IMR-90 (cell line): ENCODE measurements at regions not wholly inside any gene's neighbourhood (a gene's known extent, or its start where the extent isn't known, plus 50 kb on each side); places are given as distances from the start of the nearest gene placed in this dataset.

Source experiments
- ATAC-seq: fragments of 200-7000 bp; cut with Tn5 transposase; 2 replicates; pipeline ENCODE4 v1.9.1; 2020; ENCODE audit warnings: low read depth, mild to moderate bottlenecking, moderate library complexity
- BruUV-seq: library from RNA; stranded (reverse); fragments of 400-500 nt; replicated peaks from 2 replicates; lab custom pipeline; 2021; lab: Mats Ljungman, UMichigan
- CTCF ChIA-PET: fragments of 300-600 bp; formaldehyde crosslinking; extraction: SDS; loops from one replicate; lab custom pipeline; 2021; ENCODE audit warnings: antibody characterized with exemption; lab: Yijun Ruan, JAX
- POLR2A ChIA-PET: fragments of 300-600 bp; sonication (Branson Sonifier 250); formaldehyde crosslinking; loops from one replicate; lab custom pipeline; 2022; ENCODE audit warnings: antibody characterized with exemption; ENCODE audit not compliant: unreplicated experiment; lab: Charles Lee
- DNase-seq: peaks from one replicate; pipeline ENCODE4 v3.0.0; 2013
- H2AFZ ChIP-seq: replicated peaks from 2 replicates; pipeline ENCODE3; 2013; ENCODE audit warnings: low read length, mild to moderate bottlenecking; ENCODE audit not compliant: poor library complexity
- H2AK5ac ChIP-seq: 2 replicates; pipeline ENCODE4 v1.6.1; 2013; ENCODE audit warnings: low read depth, low read length, inconsistent platforms
- H2AK9ac ChIP-seq: replicated peaks from 2 replicates; pipeline ENCODE3; 2013; ENCODE audit warnings: mild to moderate bottlenecking, low read depth, low read length, moderate library complexity; ENCODE audit not compliant: poor library complexity
- H2BK120ac ChIP-seq: 2 replicates; pipeline ENCODE4 v1.6.1; 2013; ENCODE audit warnings: low read depth, low read length, inconsistent platforms
- H2BK15ac ChIP-seq: 3 replicates; pipeline ENCODE4 v1.6.1; 2013; ENCODE audit warnings: low read depth, low read length, inconsistent platforms
- H2BK20ac ChIP-seq: 2 replicates; pipeline ENCODE4 v1.6.1; 2013; ENCODE audit warnings: low read depth, mild to moderate bottlenecking, inconsistent platforms, low read length, moderate library complexity
- H2BK5ac ChIP-seq: 2 replicates; pipeline ENCODE4 v1.6.1; 2013; ENCODE audit warnings: mild to moderate bottlenecking, low read depth, low read length, inconsistent platforms; ENCODE audit not compliant: poor library complexity, severe bottlenecking
- H3K14ac ChIP-seq: replicated peaks from 2 replicates; pipeline ENCODE4 v1.6.1; 2013; ENCODE audit warnings: low read depth, low read length, inconsistent platforms
- H3K18ac ChIP-seq: 2 replicates; pipeline ENCODE4 v1.6.1; 2013; ENCODE audit warnings: low read depth, low read length, control low read depth
- H3K23ac ChIP-seq: 2 replicates; pipeline ENCODE4 v1.6.1; 2013; ENCODE audit warnings: low read depth, low read length, inconsistent platforms
- H3K27ac ChIP-seq: 2 replicates; pipeline ENCODE4 v1.5.1; 2013; ENCODE audit warnings: mild to moderate bottlenecking, control low read depth, low read length; ENCODE audit not compliant: insufficient read depth
- H3K27me3 ChIP-seq: 2 replicates; pipeline ENCODE4 v1.6.1; 2013; ENCODE audit warnings: low read length; ENCODE audit not compliant: control insufficient read depth, insufficient read depth
- H3K36me3 ChIP-seq: 2 replicates; pipeline ENCODE4 v1.6.1; 2013; ENCODE audit warnings: low read length, mixed read lengths; ENCODE audit not compliant: control insufficient read depth, insufficient read depth
- H3K4ac ChIP-seq: 2 replicates; pipeline ENCODE4 v1.6.1; 2013; ENCODE audit warnings: low read depth, low read length, inconsistent platforms
- H3K4me1 ChIP-seq: 2 replicates; pipeline ENCODE4 v1.6.1; 2013; ENCODE audit warnings: low read length, mixed read lengths; ENCODE audit not compliant: control insufficient read depth, insufficient read depth
- H3K4me2 ChIP-seq: 2 replicates; pipeline ENCODE4 v1.6.1; 2013; ENCODE audit warnings: low read depth, mild to moderate bottlenecking, control low read depth, low read length, moderate library complexity
- H3K4me3 ChIP-seq: 2 replicates; pipeline ENCODE4 v1.5.1; 2013; ENCODE audit warnings: low read depth, mild to moderate bottlenecking, control low read depth, low read length, moderate library complexity; ENCODE audit not compliant: insufficient read depth
- H3K56ac ChIP-seq: 2 replicates; pipeline ENCODE4 v1.6.1; 2013; ENCODE audit warnings: low read length, inconsistent platforms; ENCODE audit not compliant: insufficient read depth; ENCODE audit errors: extremely low read depth
- H3K79me1 ChIP-seq, 2 experiments: 2 replicates each; pipeline ENCODE4 v1.6.1; 2013; ENCODE audit warnings: low read length in 2 of 2, inconsistent platforms in 1 of 2, low read depth in 1 of 2
- H3K9ac ChIP-seq: 2 replicates; pipeline ENCODE4 v1.6.1; 2013; ENCODE audit warnings: low read depth, low read length, control low read depth
- H3K9me1 ChIP-seq: 2 replicates; pipeline ENCODE4 v1.6.1; 2013; ENCODE audit warnings: low read length, inconsistent platforms; ENCODE audit not compliant: insufficient read depth
- H3K9me3 ChIP-seq: 2 replicates; pipeline ENCODE4 v1.6.1; 2013; ENCODE audit warnings: low read length; ENCODE audit not compliant: control insufficient read depth, insufficient read depth
- H4K20me1 ChIP-seq: 2 replicates; pipeline ENCODE4 v1.6.1; 2013; ENCODE audit warnings: low read length, inconsistent platforms; ENCODE audit not compliant: insufficient read depth
- H4K5ac ChIP-seq: 2 replicates; pipeline ENCODE4 v1.6.1; 2013; ENCODE audit warnings: mild to moderate bottlenecking, low read depth, low read length, control low read depth
- H4K8ac ChIP-seq, 2 experiments: 2 replicates each; pipeline ENCODE4 v1.6.1; 2013; ENCODE audit warnings: low read depth in 2 of 2, low read length in 2 of 2, control low read depth in 1 of 2, inconsistent platforms in 1 of 2
- H4K91ac ChIP-seq: 2 replicates; pipeline ENCODE4 v1.6.1; 2013; ENCODE audit warnings: low read depth, low read length, inconsistent platforms; ENCODE audit not compliant: insufficient read depth
- CEBPB ChIP-seq: IDR thresholded peaks from 2 replicates; pipeline ENCODE4 v1.6.1; 2012; ENCODE audit warnings: low read depth, low read length, improper control_type of control experiment
- CHD1 ChIP-seq: IDR thresholded peaks from 2 replicates; pipeline ENCODE4 v1.6.1; 2012; ENCODE audit warnings: low read depth, low read length, improper control_type of control experiment
- ELK1 ChIP-seq: fragments of 150-350 bp; IDR thresholded peaks from 2 replicates; pipeline ENCODE4 v1.6.1; 2016; ENCODE audit warnings: low read depth, mild to moderate bottlenecking, low read length, moderate library complexity, borderline replicate concordance
- MAZ ChIP-seq: IDR thresholded peaks from 2 replicates; pipeline ENCODE4 v1.6.1; 2012; ENCODE audit warnings: low read depth, mild to moderate bottlenecking, low read length, improper control_type of control experiment, moderate library complexity, borderline replicate concordance
- POLR2A ChIP-seq: IDR thresholded peaks from 2 replicates; pipeline ENCODE4 v1.6.1; 2012; ENCODE audit warnings: mild to moderate bottlenecking, low read depth, low read length
- RFX5 ChIP-seq: IDR thresholded peaks from 2 replicates; pipeline ENCODE4 v1.8.0; 2012; ENCODE audit warnings: low read depth, mild to moderate bottlenecking, low read length, moderate library complexity
- WGBS, 2 experiments: methylation state at CpG; one replicate each; pipeline versions ENCODE4 v1.1.5 to v1.1.7; 2013; ENCODE audit warnings: missing lambda C conversion rate in 2 of 2; ENCODE audit not compliant: insufficient read length in 1 of 2; ENCODE audit errors: extremely low coverage in 2 of 2; 5-methylcytosine and 5-hydroxymethylcytosine counted together
- dilution Hi-C: fragments of 300-500 bp; cut with HindIII; formaldehyde crosslinking; loops from one replicate; pipeline ENCODE4 v1.14.3; 2018; ENCODE audit warnings: low sequenced_read_pairs; ENCODE audit not compliant: unreplicated experiment
- in situ Hi-C: fragments of 300-500 bp; cut with MboI; formaldehyde crosslinking; loops from 3 replicates; pipeline ENCODE4 v1.14.3; 2019; ENCODE audit warnings: low sequenced_read_pairs, inconsistent platforms, mixed read lengths
- intact Hi-C: fragments of 100-400 bp; cut with micrococcal nuclease; formaldehyde crosslinking; loops from 2 replicates; pipeline ENCODE4 v1.10.0; 2022

GRCh38 chr2:75303227-75303626 lies 103.9 kb upstream of the TACR1 start:
- Histone ChIP-seq H2BK5ac (no peak overlapping the region), H3K23ac (no peak overlapping the region), H3K9me1 (no peaks in the 10 kb centered on the region), H2BK20ac (no peak overlapping the region), H4K20me1 (no peaks in the 10 kb centered on the region), H2AK9ac (no peak overlapping the region), H2AFZ (no peak overlapping the region), H3K9me3 (peaks cover 1% of the 10 kb centered on the region; the same call in 1 of the 2 replicates), H3K27ac (no peak overlapping the region), H4K8ac (no peak overlapping the region), H3K18ac (no peak overlapping the region), H4K5ac (no peak overlapping the region), H3K4me1 (no peaks in the 10 kb centered on the region), H2AK5ac (no peak overlapping the region), H3K4me3 (no peak overlapping the region), H3K14ac (no peak overlapping the region), H4K91ac (no peak overlapping the region), H2BK15ac (no peak overlapping the region), H3K36me3 (no peaks in the 10 kb centered on the region), H3K4ac (no peak overlapping the region), H3K4me2 (no peak overlapping the region), H2BK120ac (no peak overlapping the region), H3K56ac (no peak overlapping the region), H3K9ac (no peak overlapping the region), H3K27me3 (no peaks in the 10 kb centered on the region), H3K79me1 (no peaks in the 10 kb centered on the region)
- no peak for DNase-seq
- ChIA-PET POLR2A (no interaction called here), CTCF (no interaction called here)
- in situ Hi-C loops (no loop called here), dilution Hi-C loops (no loop called here), intact Hi-C loops (no loop called here)
- no CpG with 5 or more reads among the region's 1 CpG for WGBS, 2 experiments
- ATAC-seq, result no peak
- BruUV-seq, result no TSS peak
- no peak for TF ChIP-seq MAZ
- TF ChIP-seq ELK1, result no peak
- TF ChIP-seq CEBPB, result no peak
- no peak for TF ChIP-seq CHD1
- TF ChIP-seq RFX5, result no peak
- no peak for TF ChIP-seq POLR2A
